ENCODE measurements at regions not wholly inside any gene's neighbourhood (a gene's known extent, or its start where the extent isn't known, plus 50 kb on each side); places are given as distances from the start of the nearest gene placed in this dataset.

GRCh38 chr7:80287400-80288174 is 153.0 kb downstream of the GNAI1 start:
- no peaks in the 10 kb centered on the region for H3K36me3 ChIP-seq (ENCODE audit: insufficient read depth in 1 of 2, low read depth in 1 of 2)
- no peak for ATAC-seq
- no peaks in the 10 kb centered on the region for H3K9me3 ChIP-seq
- H3K4me1 ChIP-seq = no peaks in the 10 kb centered on the region
- H3K4me3 ChIP-seq = no peak overlapping the region
- TF ChIP-seq CTCF (IDR thresholded peaks at IDR 0.05) = no peak
- H3K27ac ChIP-seq = no peak overlapping the region
- no peaks in the 10 kb centered on the region for H3K27me3 ChIP-seq (ENCODE audit: insufficient read depth in 3 of 3, low read length in 2 of 3)
- intact Hi-C loops (cut with DNase I) = loop anchor here in 1 of 2 donors (10.0 kb wide), 1 partner anchor 223 kb away; no protein-coding TSS in a partner anchor
- 67 to 89% (median 88%) methylated on average over 2 of the region's 2 CpGs for WGBS, 3 donors
- DNase-seq = no peak

- ATAC-seq = no peak
- 95 to 97% (median 96%) methylated on average over 2 of the region's 2 CpGs for WGBS, 3 donors
- Histone ChIP-seq H3K36me3 (ENCODE audit: insufficient read depth in 1 of 2, low read depth in 1 of 2) (no peaks in the 10 kb centered on the region), H3K4me1 (no peaks in the 10 kb centered on the region), H3K9me3 (no peaks in the 10 kb centered on the region), H3K27me3 (ENCODE audit: insufficient read depth in 3 of 3, low read length in 2 of 3) (no peaks in the 10 kb centered on the region), H3K4me3 (no peak overlapping the region), H3K27ac (no peak overlapping the region)
- no peak for TF ChIP-seq CTCF (IDR thresholded peaks at IDR 0.05)
- intact Hi-C loops (cut with DNase I) = loop anchor here in 1 of 2 donors (10.0 kb wide), 1 partner anchor 222 kb away; no protein-coding TSS in a partner anchor
- no peak for DNase-seq
Measured at GRCh38 chr7:80286611-80287010, 152.0 kb downstream of the GNAI1 start.

- no peaks in the 10 kb centered on the region for H3K9me3 ChIP-seq
- peaks cover 1% of the 10 kb centered on the region for H3K4me1 ChIP-seq
- DNase-seq (no peak), ATAC-seq (no peak)
- H3K27ac ChIP-seq = no peak overlapping the region
- intact Hi-C loops (cut with DNase I) = loop anchor here in 1 of 2 donors (5.0 to 10.0 kb wide), 2 partner anchors 148 to 220 kb away; no protein-coding TSS in a partner anchor
- TF ChIP-seq CTCF (IDR thresholded peaks at IDR 0.05) = no peak
- H3K27me3 ChIP-seq (ENCODE audit: insufficient read depth in 3 of 3, low read length in 2 of 3) = no peaks in the 10 kb centered on the region
- H3K36me3 ChIP-seq (ENCODE audit: insufficient read depth in 1 of 2, low read depth in 1 of 2) = no peaks in the 10 kb centered on the region
- no peak overlapping the region for H3K4me3 ChIP-seq
Measured at GRCh38 chr7:80284855-80285254, 150.2 kb downstream of the GNAI1 start.

- TF ChIP-seq CTCF (IDR thresholded peaks at IDR 0.05) = no peak
- ATAC-seq (peak in 1 of 4 donors; percentile 30), DNase-seq (no peak)
- Histone ChIP-seq H3K27ac (no peak overlapping the region), H3K36me3 (ENCODE audit: insufficient read depth in 1 of 2, low read depth in 1 of 2) (no peaks in the 10 kb centered on the region), H3K9me3 (no peaks in the 10 kb centered on the region), H3K4me1 (peaks cover 19% of the 10 kb centered on the region), H3K4me3 (no peak overlapping the region), H3K27me3 (ENCODE audit: insufficient read depth in 3 of 3, low read length in 2 of 3) (no peaks in the 10 kb centered on the region)
- 29 to 33% (median 32%) methylated on average over 5 of the region's 5 CpGs for WGBS, 3 donors
- intact Hi-C loops (cut with DNase I) = loop anchor here in 1 of 2 donors (5.0 to 10.0 kb wide), 2 partner anchors 142 to 215 kb away; no protein-coding TSS in a partner anchor
Measured at GRCh38 chr7:80279760-80280159, 145.1 kb downstream of the GNAI1 start.

Measured in psoas muscle (tissue), 7 donors.